Upper lobe of left lung (tissue), 6 donors: ENCODE measurements at regions not wholly inside any gene's neighbourhood (a gene's known extent, or its start where the extent isn't known, plus 50 kb on each side); places are given as distances from the start of the nearest gene placed in this dataset.
A peak's percentile ranks its signal among the peaks of the same experiment; 100 is the strongest.
"Not testable (repeated sequence)": the region's sequence is repeated elsewhere in the genome, so short reads cannot be mapped to it uniquely, and the experiment has no call there.

Source experiments
- ATAC-seq, 2 donors: fragments of 200-7000 bp; cut with Tn5 transposase; one replicate each; pipeline ENCODE4 v1.9.1; 2022; ENCODE audit warnings: mild to moderate bottlenecking in 2 of 2, moderate library complexity in 2 of 2; ENCODE audit not compliant: low FRiP score in 2 of 2
- DNase-seq, 2 donors: peaks; one replicate each; pipeline ENCODE4 v3.0.0-alpha.2; 2019 to 2020
- H3K27ac ChIP-seq, 4 donors: fragments of 200-600 bp; sonication (generic); one replicate each; pipeline ENCODE4 v1.5.1; 2016 to 2019
- H3K27me3 ChIP-seq, 4 donors: fragments of 200-600 bp; sonication (generic); one replicate each; pipeline ENCODE4 v1.5.1; 2017 to 2019
- H3K36me3 ChIP-seq, 4 donors: fragments of 200-600 bp; sonication (generic); one replicate each; pipeline ENCODE4 v1.5.1; 2016 to 2019
- H3K4me1 ChIP-seq, 4 donors: fragments of 200-600 bp; sonication (generic); one replicate each; pipeline ENCODE4 v1.5.1; 2018 to 2019
- H3K4me3 ChIP-seq, 4 donors: fragments of 200-600 bp; sonication (generic); one replicate each; pipeline ENCODE4 v1.5.1; 2017 to 2019; ENCODE audit warnings: mild to moderate bottlenecking in 2 of 4, moderate library complexity in 1 of 4
- H3K9me3 ChIP-seq, 4 donors: fragments of 200-600 bp; sonication (generic); one replicate each; pipeline ENCODE4 v1.5.1; 2018 to 2019
- CTCF ChIP-seq, 6 experiments: fragments of 450-650 bp in 4 of 6; fragments of 200-600 bp in 2 of 6; sonication (generic) in 2 of 6; IDR thresholded peaks; one replicate each; pipeline ENCODE4 v1.5.1; 2016 to 2019; ENCODE audit warnings: antibody characterized with exemption in 6 of 6
- EP300 ChIP-seq, 4 donors: sonication (generic); formaldehyde crosslinking; IDR thresholded peaks; one replicate each; pipeline ENCODE4 v1.5.1; 2017; ENCODE audit warnings: antibody characterized with exemption in 4 of 4, control low read depth in 2 of 4
- POLR2A ChIP-seq, 4 donors: fragments of 450-650 bp; IDR thresholded peaks; one replicate each; pipeline ENCODE4 v1.5.1; 2016 to 2017; ENCODE audit warnings: antibody characterized with exemption in 4 of 4, mild to moderate bottlenecking in 2 of 4
- POLR2AphosphoS5 ChIP-seq, 2 donors: sonication (generic); formaldehyde crosslinking; IDR thresholded peaks; one replicate each; pipeline ENCODE4 v1.5.1; 2017; ENCODE audit warnings: antibody characterized with exemption in 2 of 2
- WGBS, 2 donors: methylation state at CpG; one replicate each; pipeline ENCODE4 v1.1.5; 2017 to 2018; 5-methylcytosine and 5-hydroxymethylcytosine counted together
- donor health status: DM: no; HTN: no; CAD: no; lungs with moderate emphysema.
- donor health status: DM: no; HTN: yes; CAD: no; lungs with severe emphysema.

GRCh38 chr17:70519300-70519699 lies 350.0 kb downstream of the KCNJ2 start:
- Histone ChIP-seq H3K4me1 (peaks cover 0 to 14% (median 3%) of the 10 kb centered on the region in 4 donors), H3K9me3 (no peaks in the 10 kb centered on the region), H3K27me3 (no peaks in the 10 kb centered on the region), H3K27ac (no peak overlapping the region), H3K4me3 (no peak overlapping the region), H3K36me3 (no peaks in the 10 kb centered on the region)
- ATAC-seq (no peak), DNase-seq (no peak)
- TF ChIP-seq POLR2A (IDR thresholded peaks at IDR 0.05): no peak
- no peak for TF ChIP-seq CTCF (IDR thresholded peaks at IDR 0.05)
- no peak for TF ChIP-seq EP300 (IDR thresholded peaks at IDR 0.05)
- TF ChIP-seq POLR2AphosphoS5 (IDR thresholded peaks at IDR 0.05): no peak
- 90 to 92% methylated on average over 3 of the region's 3 CpGs for WGBS, 2 donors

- DNase-seq (no peak), ATAC-seq (no peak)
- Histone ChIP-seq H3K27me3 (no peaks in the 10 kb centered on the region), H3K4me3 (no peak overlapping the region), H3K36me3 (no peaks in the 10 kb centered on the region), H3K27ac (no peak overlapping the region), H3K9me3 (no peaks in the 10 kb centered on the region), H3K4me1 (peaks cover 0 to 14% (median 3%) of the 10 kb centered on the region in 4 donors)
- TF ChIP-seq POLR2A (IDR thresholded peaks at IDR 0.05) (no peak), POLR2AphosphoS5 (IDR thresholded peaks at IDR 0.05) (no peak), EP300 (IDR thresholded peaks at IDR 0.05) (no peak), CTCF (IDR thresholded peaks at IDR 0.05) (no peak)
- WGBS, 2 donors: 95 to 98% methylated on average over 5 of the region's 5 CpGs
These were observed 351.1 kb downstream of the KCNJ2 start for GRCh38 chr17:70520447-70520846.

- no peak overlapping the region for H3K4me3 ChIP-seq
- DNase-seq (no peak), ATAC-seq (no peak)
- TF ChIP-seq POLR2A (IDR thresholded peaks at IDR 0.05) (no peak), POLR2AphosphoS5 (IDR thresholded peaks at IDR 0.05) (no peak), CTCF (IDR thresholded peaks at IDR 0.05) (no peak), EP300 (IDR thresholded peaks at IDR 0.05) (no peak)
- peaks cover 0 to 14% (median 3%) of the 10 kb centered on the region in 4 donors for H3K4me1 ChIP-seq
- H3K9me3 ChIP-seq: no peaks in the 10 kb centered on the region
- no peak overlapping the region for H3K27ac ChIP-seq
- no peaks in the 10 kb centered on the region for H3K27me3 ChIP-seq
- H3K36me3 ChIP-seq: no peaks in the 10 kb centered on the region
- 82 to 86% methylated on average over 4 of the region's 4 CpGs for WGBS, 2 donors
These were observed 351.6 kb downstream of the KCNJ2 start for GRCh38 chr17:70520956-70521355.

- Histone ChIP-seq H3K9me3 (no peaks in the 10 kb centered on the region), H3K4me3 (no peak overlapping the region), H3K27ac (no peak overlapping the region), H3K36me3 (no peaks in the 10 kb centered on the region), H3K4me1 (peaks cover 0 to 15% (median 5%) of the 10 kb centered on the region in 4 donors), H3K27me3 (no peaks in the 10 kb centered on the region)
- DNase-seq: peak in 1 of 2 donors; percentile 74
- TF ChIP-seq POLR2A (IDR thresholded peaks at IDR 0.05) (no peak), POLR2AphosphoS5 (IDR thresholded peaks at IDR 0.05) (no peak), EP300 (IDR thresholded peaks at IDR 0.05) (no peak), CTCF (IDR thresholded peaks at IDR 0.05) (no peak)
- WGBS, 2 donors: 0 to 8% methylated on average over 3 of the region's 3 CpGs
- peak in 1 of 2 donors; percentile 40 for ATAC-seq
These were observed 352.5 kb downstream of the KCNJ2 start for GRCh38 chr17:70521821-70522256.

- ATAC-seq (no peak), DNase-seq (no peak)
- Histone ChIP-seq H3K36me3 (no peaks in the 10 kb centered on the region), H3K4me1 (peaks cover 0 to 19% (median 9%) of the 10 kb centered on the region in 4 donors), H3K27me3 (no peaks in the 10 kb centered on the region), H3K4me3 (no peak overlapping the region), H3K27ac (no peak overlapping the region), H3K9me3 (no peaks in the 10 kb centered on the region)
- TF ChIP-seq CTCF (IDR thresholded peaks at IDR 0.05): no peak
- no peak for TF ChIP-seq EP300 (IDR thresholded peaks at IDR 0.05)
- TF ChIP-seq POLR2A (IDR thresholded peaks at IDR 0.05): no peak
- no peak for TF ChIP-seq POLR2AphosphoS5 (IDR thresholded peaks at IDR 0.05)
- WGBS, 2 donors: 34 to 39% methylated on average over 4 of the region's 4 CpGs
These were observed 354.1 kb downstream of the KCNJ2 start for GRCh38 chr17:70523426-70523825.

GRCh38 chr17:70525035-70525434 lies 355.7 kb downstream of the KCNJ2 start:
- H3K27me3 ChIP-seq, H3K4me3 ChIP-seq, H3K9me3 ChIP-seq, H3K27ac ChIP-seq, ATAC-seq, DNase-seq, H3K36me3 ChIP-seq: not testable (repeated sequence)
- peaks cover 0 to 19% (median 9%) of the 10 kb centered on the region in 4 donors for H3K4me1 ChIP-seq
- 92 to 96% methylated on average over 7 of the region's 7 CpGs for WGBS, 2 donors
